ENCODE measurements at regions not wholly inside any gene's neighbourhood (a gene's known extent, or its start where the extent isn't known, plus 50 kb on each side); places are given as distances from the start of the nearest gene placed in this dataset.

DNA sequence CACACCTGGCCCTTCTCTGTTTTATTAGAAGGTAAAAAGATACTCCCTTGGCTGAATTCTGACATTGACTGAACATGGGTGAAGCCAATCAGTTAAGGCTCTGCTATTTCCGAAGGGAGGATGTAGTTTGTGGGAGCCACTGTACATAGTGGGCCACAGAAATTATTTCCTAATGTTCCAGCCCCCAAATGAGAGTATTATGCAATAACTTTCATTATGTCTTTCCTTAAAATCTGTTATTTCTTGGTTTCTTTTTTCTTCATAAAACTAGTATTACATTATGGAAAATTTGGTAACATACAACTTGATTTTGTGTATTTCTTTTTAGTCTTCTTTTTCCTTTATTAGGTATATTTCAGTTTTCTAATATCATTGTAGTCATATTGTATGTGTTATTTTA, 51.9 kb upstream of the EP300 start:
- DNase-seq (ENCODE audit: low read depth in 2 of 2): peak in 1 of 2 donors; percentile 18
- H3K4me3 ChIP-seq (replicated peaks in 1 of 2; ENCODE audit: low read depth in 2 of 2, low read length in 2 of 2): no peak overlapping the region
- TF ChIP-seq, protein P1, sequence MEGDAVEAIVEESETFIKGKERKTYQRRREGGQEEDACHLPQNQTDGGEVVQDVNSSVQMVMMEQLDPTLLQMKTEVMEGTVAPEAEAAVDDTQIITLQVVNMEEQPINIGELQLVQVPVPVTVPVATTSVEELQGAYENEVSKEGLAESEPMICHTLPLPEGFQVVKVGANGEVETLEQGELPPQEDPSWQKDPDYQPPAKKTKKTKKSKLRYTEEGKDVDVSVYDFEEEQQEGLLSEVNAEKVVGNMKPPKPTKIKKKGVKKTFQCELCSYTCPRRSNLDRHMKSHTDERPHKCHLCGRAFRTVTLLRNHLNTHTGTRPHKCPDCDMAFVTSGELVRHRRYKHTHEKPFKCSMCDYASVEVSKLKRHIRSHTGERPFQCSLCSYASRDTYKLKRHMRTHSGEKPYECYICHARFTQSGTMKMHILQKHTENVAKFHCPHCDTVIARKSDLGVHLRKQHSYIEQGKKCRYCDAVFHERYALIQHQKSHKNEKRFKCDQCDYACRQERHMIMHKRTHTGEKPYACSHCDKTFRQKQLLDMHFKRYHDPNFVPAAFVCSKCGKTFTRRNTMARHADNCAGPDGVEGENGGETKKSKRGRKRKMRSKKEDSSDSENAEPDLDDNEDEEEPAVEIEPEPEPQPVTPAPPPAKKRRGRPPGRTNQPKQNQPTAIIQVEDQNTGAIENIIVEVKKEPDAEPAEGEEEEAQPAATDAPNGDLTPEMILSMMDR (IDR thresholded peaks at IDR 0.05; ENCODE audit: low read depth, low read length): no peak

DNA sequence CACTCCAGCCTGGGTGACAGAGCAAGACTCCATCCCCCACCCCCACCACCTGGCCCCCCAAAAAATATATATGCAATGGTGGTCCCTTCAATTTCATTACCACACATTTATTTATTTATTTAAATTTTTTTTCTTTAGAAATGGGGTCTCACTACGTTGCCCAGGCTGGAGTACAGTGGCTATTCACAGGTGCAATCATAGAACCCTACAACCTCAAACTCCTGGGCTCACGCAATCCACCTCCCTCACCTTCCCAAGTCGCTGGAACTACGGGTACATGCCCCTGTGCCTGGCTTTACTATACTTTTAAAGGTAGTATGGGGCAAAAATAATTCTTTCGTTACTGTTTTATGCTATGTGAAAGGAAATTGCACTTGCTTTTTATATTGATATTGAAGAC, 50.9 kb upstream of the EP300 start:
- TF ChIP-seq, protein P1 (IDR thresholded peaks at IDR 0.05; ENCODE audit: low read depth, low read length): no peak
- no peak for DNase-seq (ENCODE audit: low read depth in 2 of 2)
- no peak overlapping the region for H3K4me3 ChIP-seq (replicated peaks in 1 of 2; ENCODE audit: low read depth in 2 of 2, low read length in 2 of 2)
